ENCODE measurements at regions not wholly inside any gene's neighbourhood (a gene's known extent, or its start where the extent isn't known, plus 50 kb on each side); places are given as distances from the start of the nearest gene placed in this dataset.
A peak's percentile ranks its signal among the peaks of the same experiment; 100 is the strongest.

- DNase-seq (ENCODE audit: low spot score), result no peak
- no peaks in the 10 kb centered on the region for H3K9me3 ChIP-seq (ENCODE audit: control insufficient read depth in 4 of 4, low read length in 3 of 4)
- H3K27me3 ChIP-seq (ENCODE audit: control insufficient read depth in 4 of 4, insufficient read depth in 4 of 4, low read length in 3 of 4), result no peaks in the 10 kb centered on the region
- H3K4me3 ChIP-seq (ENCODE audit: low read depth in 1 of 3, low read length in 3 of 3), result no peak overlapping the region
- H3K9ac ChIP-seq (ENCODE audit: low read depth in 1 of 2, low read length in 2 of 2), result no peak overlapping the region
- H3K27ac ChIP-seq (ENCODE audit: low read depth in 1 of 2, low read length in 2 of 2), result no peak overlapping the region
- H3K4me1 ChIP-seq (ENCODE audit: control insufficient read depth in 4 of 4, insufficient read depth in 4 of 4, low read length in 3 of 4), result no peaks in the 10 kb centered on the region
- peak; percentile 8 to 23 for TF ChIP-seq RAD21 (IDR thresholded peaks at IDR 0.05)
- TF ChIP-seq FOXA2 (IDR thresholded peaks at IDR 0.05), result no peak
- no peak for TF ChIP-seq SP1 (IDR thresholded peaks at IDR 0.05)
- TF ChIP-seq JUND (IDR thresholded peaks at IDR 0.05), result no peak
- 90% methylated on average over 3 of the region's 3 CpGs for WGBS
- H3K36me3 ChIP-seq (ENCODE audit: control insufficient read depth in 4 of 4, insufficient read depth in 3 of 4, low read depth in 1 of 4, low read length in 3 of 4), result no peaks in the 10 kb centered on the region
Observed at GRCh38 chr13:100883453-100883852, 208.9 kb upstream of the TMTC4 start.

GRCh38 chr13:100881291-100881864 lies 206.8 kb upstream of the TMTC4 start:
- no peaks in the 10 kb centered on the region for H3K27me3 ChIP-seq (ENCODE audit: control insufficient read depth in 4 of 4, insufficient read depth in 4 of 4, low read length in 3 of 4)
- H3K9ac ChIP-seq (ENCODE audit: low read depth in 1 of 2, low read length in 2 of 2), result no peak overlapping the region
- 93% methylated on average over 7 of the region's 7 CpGs for whole genome bisulfite sequencing
- no peak for DNase-seq (ENCODE audit: low spot score)
- no peaks in the 10 kb centered on the region for H3K36me3 ChIP-seq (ENCODE audit: control insufficient read depth in 4 of 4, insufficient read depth in 3 of 4, low read depth in 1 of 4, low read length in 3 of 4)
- no peak for TF ChIP-seq RXRA (IDR thresholded peaks at IDR 0.05)
- TF ChIP-seq CTCF (IDR thresholded peaks at IDR 0.05; ENCODE audit: low read depth, low read length, missing input control), result no peak
- no peak for TF ChIP-seq ZBTB33 (IDR thresholded peaks at IDR 0.05)
- no peak for TF ChIP-seq HNF4G (IDR thresholded peaks at IDR 0.05)
- no peak for TF ChIP-seq EGR1 (IDR thresholded peaks at IDR 0.05; ENCODE audit: low read depth in 2 of 2)
- TF ChIP-seq SP1 (IDR thresholded peaks at IDR 0.05), result no peak
- TF ChIP-seq GABPA (IDR thresholded peaks at IDR 0.05 in 1 of 2, conservative IDR thresholded peaks at IDR 0.05 in 1 of 2), result no peak
- TF ChIP-seq REST (IDR thresholded peaks at IDR 0.05), result no peak
- H3K4me1 ChIP-seq (ENCODE audit: control insufficient read depth in 4 of 4, insufficient read depth in 4 of 4, low read length in 3 of 4), result no peaks in the 10 kb centered on the region
- H3K27ac ChIP-seq (ENCODE audit: low read depth in 1 of 2, low read length in 2 of 2), result no peak overlapping the region
- H3K9me3 ChIP-seq (ENCODE audit: control insufficient read depth in 4 of 4, low read length in 3 of 4), result peaks cover 0 to 3% (median 0%) of the 10 kb centered on the region in 4 donors
- H3K4me3 ChIP-seq (ENCODE audit: low read depth in 1 of 3, low read length in 3 of 3), result no peak overlapping the region

All from liver (tissue), 8 donors.